ENCODE measurements at regions not wholly inside any gene's neighbourhood (a gene's known extent, or its start where the extent isn't known, plus 50 kb on each side); places are given as distances from the start of the nearest gene placed in this dataset.

- TF ChIP-seq SP140L (CRISPR knock-in tag; IDR thresholded peaks at IDR 0.05; ENCODE audit: borderline replicate concordance) (no peak), CTCF (CRISPR knock-in tag; IDR thresholded peaks at IDR 0.05) (no peak), NR3C1 (CRISPR knock-in tag; IDR thresholded peaks at IDR 0.05) (no peak), EZH2 (conservative IDR thresholded peaks at IDR 0.05; ENCODE audit: low read depth, low read length) (no peak), ZSCAN21 (CRISPR knock-in tag; IDR thresholded peaks at IDR 0.05; ENCODE audit: borderline replicate concordance) (no peak), HNRNPK (IDR thresholded peaks at IDR 0.05; ENCODE audit: low read depth, low read length, poor library complexity, severe bottlenecking) (no peak), TCF7 (IDR thresholded peaks at IDR 0.05; ENCODE audit: low read depth) (no peak), KDM5A (IDR thresholded peaks at IDR 0.05; ENCODE audit: borderline replicate concordance, low read length) (no peak), MTA1 (CRISPR knock-in tag; IDR thresholded peaks at IDR 0.05; ENCODE audit: borderline replicate concordance) (no peak), ZNF772 (CRISPR knock-in tag; IDR thresholded peaks at IDR 0.05) (no peak), PRPF4 (IDR thresholded peaks at IDR 0.05; ENCODE audit: low read depth, low read length, poor library complexity, severe bottlenecking) (no peak)
Observed at GRCh38 chr3:22225161-22225560, 474.2 kb upstream of the ZNF385D start.

Data from HepG2 (cell line).